ENCODE measurements at regions not wholly inside any gene's neighbourhood (a gene's known extent, or its start where the extent isn't known, plus 50 kb on each side); places are given as distances from the start of the nearest gene placed in this dataset.

GRCh38 chr4:121226362-121226761 lies 62.2 kb upstream of the TNIP3 start:
- DNase-seq (ENCODE audit: low spot score): no peak

- DNase-seq (ENCODE audit: low spot score): no peak
These were observed 57.5 kb upstream of the TNIP3 start for GRCh38 chr4:121221608-121222007.

GRCh38 chr4:121221201-121221600 lies 57.1 kb upstream of the TNIP3 start:
- DNase-seq (ENCODE audit: low spot score): no peak

- DNase-seq (ENCODE audit: low spot score): no peak
These were observed 56.6 kb upstream of the TNIP3 start for GRCh38 chr4:121220698-121221097.

GRCh38 chr4:121219227-121219626 lies 55.1 kb upstream of the TNIP3 start:
- DNase-seq (ENCODE audit: low spot score): no peak

- DNase-seq (ENCODE audit: low spot score): no peak
These were observed 53.2 kb upstream of the TNIP3 start for GRCh38 chr4:121217351-121217750.

GRCh38 chr4:121216461-121216860 lies 52.3 kb upstream of the TNIP3 start:
- DNase-seq (ENCODE audit: low spot score): no peak

- DNase-seq (ENCODE audit: low spot score): peak; percentile 8
These were observed 49.8 kb upstream of the TNIP3 start for GRCh38 chr4:121213940-121214339.

Data from kidney tubule cell (primary cell).